Osteocyte (in vitro differentiated cells): ENCODE measurements at regions not wholly inside any gene's neighbourhood (a gene's known extent, or its start where the extent isn't known, plus 50 kb on each side); places are given as distances from the start of the nearest gene placed in this dataset.

Experiments used
- DNase-seq: peaks from one replicate; pipeline ENCODE4 v3.0.0; 2021; ENCODE audit warnings: mixed read lengths; ENCODE audit not compliant: unreplicated experiment; ENCODE audit errors: extremely low spot score
- H3K27ac Mint-ChIP-seq: one replicate; pipeline ENCODE4 v1.8.0; 2021; ENCODE audit warnings: mild to moderate bottlenecking, mixed read lengths; ENCODE audit not compliant: unreplicated experiment
- H3K27me3 Mint-ChIP-seq: one replicate; pipeline ENCODE4 v1.8.0; 2021; ENCODE audit warnings: mixed read lengths; ENCODE audit not compliant: unreplicated experiment
- H3K36me3 Mint-ChIP-seq: one replicate; pipeline ENCODE4 v1.8.0; 2021; ENCODE audit warnings: mixed read lengths; ENCODE audit not compliant: unreplicated experiment
- H3K4me1 Mint-ChIP-seq: one replicate; pipeline ENCODE4 v1.8.0; 2021; ENCODE audit warnings: mixed read lengths; ENCODE audit not compliant: unreplicated experiment
- H3K4me3 Mint-ChIP-seq: one replicate; pipeline ENCODE4 v1.8.0; 2021; ENCODE audit warnings: mild to moderate bottlenecking, moderate library complexity, mixed read lengths; ENCODE audit not compliant: unreplicated experiment
- H3K9me3 Mint-ChIP-seq: one replicate; pipeline ENCODE4 v1.8.0; 2021; ENCODE audit warnings: mixed read lengths; ENCODE audit not compliant: unreplicated experiment
- TF ChIP-seq, protein P1 (sequence below): fragments of 200-600 bp; sonication (generic); IDR thresholded peaks from 2 replicates; pipeline ENCODE4 v1.5.0; 2021; ENCODE audit warnings: antibody characterized with exemption, mild to moderate bottlenecking, moderate library complexity

DNA sequence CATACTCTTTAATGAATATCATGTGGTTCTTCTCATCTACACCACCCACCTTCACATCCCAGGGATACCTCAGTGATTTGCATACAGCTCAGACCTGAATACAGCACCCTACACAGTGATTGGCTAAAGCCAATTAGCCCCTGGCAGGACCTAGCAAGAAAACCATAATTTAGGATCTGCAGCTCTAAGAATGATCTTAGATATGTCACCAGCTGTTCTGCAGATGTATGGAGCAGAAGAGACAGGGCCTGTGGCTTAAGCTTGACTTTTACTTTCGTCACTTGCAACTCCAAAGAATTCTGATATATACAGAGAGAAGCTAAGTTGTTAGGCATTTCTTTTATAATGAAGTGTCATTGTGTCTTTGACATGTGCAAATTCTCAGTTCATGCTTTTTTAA lies 483.2 kb upstream of the C9orf72 start:
- Mint-ChIP-seq H3K4me3 (no peak overlapping the region), H3K27ac (no peak overlapping the region), H3K9me3 (peaks cover 10% of the 10 kb centered on the region), H3K27me3 (no peaks in the 10 kb centered on the region), H3K36me3 (no peaks in the 10 kb centered on the region), H3K4me1 (peaks cover 2% of the 10 kb centered on the region)
- DNase-seq = no peak
- TF ChIP-seq, protein P1, sequence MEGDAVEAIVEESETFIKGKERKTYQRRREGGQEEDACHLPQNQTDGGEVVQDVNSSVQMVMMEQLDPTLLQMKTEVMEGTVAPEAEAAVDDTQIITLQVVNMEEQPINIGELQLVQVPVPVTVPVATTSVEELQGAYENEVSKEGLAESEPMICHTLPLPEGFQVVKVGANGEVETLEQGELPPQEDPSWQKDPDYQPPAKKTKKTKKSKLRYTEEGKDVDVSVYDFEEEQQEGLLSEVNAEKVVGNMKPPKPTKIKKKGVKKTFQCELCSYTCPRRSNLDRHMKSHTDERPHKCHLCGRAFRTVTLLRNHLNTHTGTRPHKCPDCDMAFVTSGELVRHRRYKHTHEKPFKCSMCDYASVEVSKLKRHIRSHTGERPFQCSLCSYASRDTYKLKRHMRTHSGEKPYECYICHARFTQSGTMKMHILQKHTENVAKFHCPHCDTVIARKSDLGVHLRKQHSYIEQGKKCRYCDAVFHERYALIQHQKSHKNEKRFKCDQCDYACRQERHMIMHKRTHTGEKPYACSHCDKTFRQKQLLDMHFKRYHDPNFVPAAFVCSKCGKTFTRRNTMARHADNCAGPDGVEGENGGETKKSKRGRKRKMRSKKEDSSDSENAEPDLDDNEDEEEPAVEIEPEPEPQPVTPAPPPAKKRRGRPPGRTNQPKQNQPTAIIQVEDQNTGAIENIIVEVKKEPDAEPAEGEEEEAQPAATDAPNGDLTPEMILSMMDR = no peak

DNA sequence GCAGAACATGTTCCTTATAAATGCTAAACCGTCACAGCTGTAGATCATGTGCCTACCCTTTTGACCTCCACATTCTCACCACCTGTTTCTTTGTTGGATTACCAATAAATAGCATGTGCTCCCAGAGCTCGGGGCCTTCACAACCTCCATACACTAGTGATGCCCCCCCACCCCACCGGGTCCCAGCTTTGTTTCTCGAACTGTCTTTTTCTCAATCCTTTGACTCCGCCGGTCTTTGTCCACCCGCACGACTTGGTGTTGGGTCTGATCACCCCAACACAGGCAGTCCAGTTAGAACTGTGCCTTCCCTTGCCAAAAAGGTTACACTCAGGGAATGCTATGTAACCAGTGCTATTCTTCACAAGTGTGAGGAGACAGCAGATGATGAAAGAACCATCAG lies 485.9 kb upstream of the C9orf72 start:
- Mint-ChIP-seq H3K4me1 (no peaks in the 10 kb centered on the region), H3K27me3 (no peaks in the 10 kb centered on the region), H3K36me3 (no peaks in the 10 kb centered on the region), H3K9me3 (peaks cover 10% of the 10 kb centered on the region), H3K4me3 (no peak overlapping the region), H3K27ac (no peak overlapping the region)
- no peak for DNase-seq
- TF ChIP-seq, protein P1 = no peak

DNA sequence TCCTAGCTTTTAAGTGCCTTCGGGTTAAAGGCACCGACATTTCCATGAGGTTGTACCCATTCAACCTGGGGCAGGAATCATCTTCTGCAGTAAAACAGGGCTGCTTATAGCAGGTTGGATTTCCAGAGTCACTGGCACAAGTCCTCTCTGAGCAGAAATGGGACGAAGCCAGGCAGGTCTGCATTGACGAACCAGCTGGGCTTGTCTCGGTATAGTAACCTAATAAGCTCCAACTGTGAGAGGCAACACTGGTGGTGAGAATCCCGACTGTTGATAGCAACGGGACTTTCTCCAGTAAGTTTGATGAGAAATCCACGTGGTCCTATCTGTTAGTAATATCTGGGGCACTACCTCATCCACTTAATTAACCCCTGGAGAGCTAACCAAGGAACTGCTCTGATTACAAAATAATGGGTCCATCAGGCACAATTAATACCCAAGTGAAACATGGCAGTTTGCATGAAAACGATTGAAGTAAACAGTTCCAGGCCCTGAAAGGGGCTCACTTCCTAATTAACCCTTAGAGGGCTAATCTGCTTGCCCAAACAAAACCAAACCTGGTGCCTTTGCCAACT lies 491.0 kb upstream of the C9orf72 start:
- H3K4me1 Mint-ChIP-seq = no peaks in the 10 kb centered on the region
- TF ChIP-seq, protein P1 = no peak
- no peaks in the 10 kb centered on the region for H3K27me3 Mint-ChIP-seq
- no peak overlapping the region for H3K4me3 Mint-ChIP-seq
- H3K9me3 Mint-ChIP-seq = no peaks in the 10 kb centered on the region
- no peak overlapping the region for H3K27ac Mint-ChIP-seq
- no peak for DNase-seq
- no peaks in the 10 kb centered on the region for H3K36me3 Mint-ChIP-seq

DNA sequence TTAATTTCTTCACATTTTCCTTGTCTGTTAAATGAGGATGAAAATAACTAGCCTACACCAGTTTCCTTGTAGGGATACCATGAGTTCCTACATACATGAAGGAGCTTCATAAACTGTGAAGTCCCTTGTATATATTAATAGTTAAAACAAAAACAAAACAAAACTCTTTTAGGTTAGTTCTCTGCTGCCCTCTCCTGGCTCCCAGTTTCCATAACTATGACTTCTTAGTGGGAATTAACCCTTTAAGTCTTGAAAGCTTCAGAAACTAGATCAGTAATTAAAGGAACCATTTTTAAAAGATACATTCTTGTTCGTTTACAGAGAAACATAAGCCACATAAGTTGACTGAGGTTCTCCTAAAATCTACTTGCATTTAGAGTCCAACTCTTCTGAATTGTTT lies 500.0 kb upstream of the C9orf72 start:
- no peak overlapping the region for H3K4me3 Mint-ChIP-seq
- H3K27ac Mint-ChIP-seq = no peak overlapping the region
- no peak for DNase-seq

DNA sequence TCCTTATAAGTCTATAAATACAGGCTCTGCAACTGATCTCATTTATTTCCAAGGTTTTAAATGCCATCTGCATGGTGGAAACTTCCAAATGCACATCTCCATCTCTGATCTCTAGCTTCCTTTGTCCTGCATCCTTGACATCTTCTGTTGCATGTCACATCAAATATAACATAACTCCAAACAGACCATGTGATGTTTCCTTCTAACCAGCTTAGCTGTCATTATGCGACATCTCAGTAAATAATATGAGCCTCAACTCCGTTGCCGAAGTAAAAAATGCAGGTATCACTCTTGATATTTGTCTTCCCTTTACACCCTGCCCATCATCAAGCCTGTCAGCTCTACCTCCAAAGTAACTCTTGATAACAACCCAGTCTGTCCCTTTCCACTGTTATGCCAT lies 506.4 kb upstream of the C9orf72 start:
- Mint-ChIP-seq H3K9me3 (no peaks in the 10 kb centered on the region), H3K27ac (no peak overlapping the region), H3K36me3 (no peaks in the 10 kb centered on the region), H3K4me3 (no peak overlapping the region), H3K4me1 (no peaks in the 10 kb centered on the region), H3K27me3 (peaks cover 5% of the 10 kb centered on the region)
- TF ChIP-seq, protein P1 = no peak
- no peak for DNase-seq

More for the DNA sequence above, 500.0 kb upstream of the C9orf72 start:
- H3K27me3 Mint-ChIP-seq = no peaks in the 10 kb centered on the region
- H3K4me1 Mint-ChIP-seq = no peaks in the 10 kb centered on the region
- H3K9me3 Mint-ChIP-seq = no peaks in the 10 kb centered on the region
- H3K36me3 Mint-ChIP-seq = no peaks in the 10 kb centered on the region
- TF ChIP-seq, protein P1 = peak; percentile 68
